ENCODE measurements at regions not wholly inside any gene's neighbourhood (a gene's known extent, or its start where the extent isn't known, plus 50 kb on each side); places are given as distances from the start of the nearest gene placed in this dataset.

DNA sequence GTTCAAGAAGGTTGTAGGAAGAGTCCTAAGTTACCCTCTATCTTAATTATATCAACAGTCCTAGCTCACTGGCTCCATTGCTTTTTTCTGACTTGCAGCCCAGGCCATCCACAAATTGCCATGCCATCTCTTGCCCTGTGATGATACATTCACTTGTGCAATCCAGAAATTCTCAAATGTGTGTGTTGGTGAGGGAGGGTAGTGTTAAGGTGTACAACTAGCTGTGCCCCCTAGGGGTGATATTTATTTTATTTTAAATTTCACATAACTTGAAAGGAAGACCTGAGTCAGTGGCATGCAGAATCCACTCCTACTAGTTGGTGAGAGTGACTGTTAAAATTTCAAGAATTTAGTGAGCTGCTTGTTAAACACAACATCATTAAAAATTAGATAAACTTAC lies 156.1 kb upstream of the ANKRD28 start:
- TF ChIP-seq, protein P1, sequence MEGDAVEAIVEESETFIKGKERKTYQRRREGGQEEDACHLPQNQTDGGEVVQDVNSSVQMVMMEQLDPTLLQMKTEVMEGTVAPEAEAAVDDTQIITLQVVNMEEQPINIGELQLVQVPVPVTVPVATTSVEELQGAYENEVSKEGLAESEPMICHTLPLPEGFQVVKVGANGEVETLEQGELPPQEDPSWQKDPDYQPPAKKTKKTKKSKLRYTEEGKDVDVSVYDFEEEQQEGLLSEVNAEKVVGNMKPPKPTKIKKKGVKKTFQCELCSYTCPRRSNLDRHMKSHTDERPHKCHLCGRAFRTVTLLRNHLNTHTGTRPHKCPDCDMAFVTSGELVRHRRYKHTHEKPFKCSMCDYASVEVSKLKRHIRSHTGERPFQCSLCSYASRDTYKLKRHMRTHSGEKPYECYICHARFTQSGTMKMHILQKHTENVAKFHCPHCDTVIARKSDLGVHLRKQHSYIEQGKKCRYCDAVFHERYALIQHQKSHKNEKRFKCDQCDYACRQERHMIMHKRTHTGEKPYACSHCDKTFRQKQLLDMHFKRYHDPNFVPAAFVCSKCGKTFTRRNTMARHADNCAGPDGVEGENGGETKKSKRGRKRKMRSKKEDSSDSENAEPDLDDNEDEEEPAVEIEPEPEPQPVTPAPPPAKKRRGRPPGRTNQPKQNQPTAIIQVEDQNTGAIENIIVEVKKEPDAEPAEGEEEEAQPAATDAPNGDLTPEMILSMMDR (IDR thresholded peaks at IDR 0.05) = peak in 1 of 5 experiments; percentile 5
- TF ChIP-seq POLR2A (IDR thresholded peaks at IDR 0.05) = no peak
- TF ChIP-seq POLR2AphosphoS5 (IDR thresholded peaks at IDR 0.05) = no peak

Data from transverse colon (tissue), 4 donors.